Urinary bladder (tissue), 3 donors: ENCODE measurements at regions not wholly inside any gene's neighbourhood (a gene's known extent, or its start where the extent isn't known, plus 50 kb on each side); places are given as distances from the start of the nearest gene placed in this dataset.

ENCODE experiments used
- DNase-seq: peaks from one replicate; pipeline ENCODE4 v3.0.0-alpha.2; 2015; ENCODE audit errors: extremely low spot score
- H3K27ac ChIP-seq: one replicate; pipeline ENCODE4 v1.5.1; 2013; ENCODE audit warnings: low read depth, mild to moderate bottlenecking, moderate library complexity
- H3K36me3 ChIP-seq: one replicate; pipeline ENCODE4 v1.6.1; 2013; ENCODE audit warnings: mild to moderate bottlenecking, moderate library complexity; ENCODE audit not compliant: insufficient read depth
- H3K4me1 ChIP-seq: one replicate; pipeline ENCODE4 v1.6.1; 2013; ENCODE audit warnings: mild to moderate bottlenecking, moderate library complexity; ENCODE audit not compliant: insufficient read depth
- H3K4me3 ChIP-seq: one replicate; pipeline ENCODE4 v1.5.1; 2013; ENCODE audit warnings: low read depth, low read length
- whole genome bisulfite sequencing: extraction: QIAGEN DNeasy Blood & Tissue Kit; methylation state at CpG from one replicate; pipeline ENCODE4 v1.1.7; 2013; 5-methylcytosine and 5-hydroxymethylcytosine counted together
- donor health status: healthy with polysubstance abuse.
- donor health status: healthy.

GRCh38 chr3:13133471-13133981 lies 60.3 kb upstream of the IQSEC1 start:
- DNase-seq, result no peak
- WGBS, result 65% methylated on average over 14 of the region's 14 CpGs
- no peak overlapping the region for H3K4me3 ChIP-seq
- H3K36me3 ChIP-seq, result no peaks in the 10 kb centered on the region
- H3K27ac ChIP-seq, result no peak overlapping the region
- no peaks in the 10 kb centered on the region for H3K4me1 ChIP-seq

- WGBS, result 42% methylated on average over 6 of the region's 6 CpGs
- no peak overlapping the region for H3K4me3 ChIP-seq
- DNase-seq, result no peak
Measured at GRCh38 chr3:13132731-13133410, 59.6 kb upstream of the IQSEC1 start.

GRCh38 chr3:13132281-13132680 lies 59.1 kb upstream of the IQSEC1 start:
- H3K36me3 ChIP-seq, result no peaks in the 10 kb centered on the region
- no peak overlapping the region for H3K4me3 ChIP-seq
- no peak overlapping the region for H3K27ac ChIP-seq
- H3K4me1 ChIP-seq, result no peaks in the 10 kb centered on the region
- WGBS, result 64% methylated on average over 4 of the region's 4 CpGs
- no peak for DNase-seq

More at GRCh38 chr3:13132731-13133410, 59.6 kb upstream of the IQSEC1 start:
- Histone ChIP-seq H3K4me1 (no peaks in the 10 kb centered on the region), H3K36me3 (no peaks in the 10 kb centered on the region), H3K27ac (no peak overlapping the region)

GRCh38 chr3:13130464-13131193 lies 57.4 kb upstream of the IQSEC1 start:
- H3K36me3 ChIP-seq, result no peaks in the 10 kb centered on the region
- no peak for DNase-seq
- WGBS, result 86% methylated on average over 3 of the region's 3 CpGs
- H3K27ac ChIP-seq, result no peak overlapping the region
- no peaks in the 10 kb centered on the region for H3K4me1 ChIP-seq
- H3K4me3 ChIP-seq, result no peak overlapping the region

GRCh38 chr3:13125092-13126015 lies 52.1 kb upstream of the IQSEC1 start:
- no peaks in the 10 kb centered on the region for H3K4me1 ChIP-seq
- DNase-seq, result no peak

GRCh38 chr3:13124631-13125030 lies 51.4 kb upstream of the IQSEC1 start:
- Histone ChIP-seq H3K4me3 (no peak overlapping the region), H3K27ac (no peak overlapping the region), H3K36me3 (no peaks in the 10 kb centered on the region), H3K4me1 (no peaks in the 10 kb centered on the region)
- WGBS, result 76% methylated on average over 11 of the region's 11 CpGs
- no peak for DNase-seq

More at GRCh38 chr3:13125092-13126015, 52.1 kb upstream of the IQSEC1 start:
- WGBS, result 85% methylated on average over 13 of the region's 13 CpGs
- H3K4me3 ChIP-seq, result no peak overlapping the region
- H3K36me3 ChIP-seq, result no peaks in the 10 kb centered on the region
- H3K27ac ChIP-seq, result no peak overlapping the region

GRCh38 chr3:13123765-13124164 lies 50.5 kb upstream of the IQSEC1 start:
- Histone ChIP-seq H3K27ac (no peak overlapping the region), H3K4me1 (no peaks in the 10 kb centered on the region), H3K4me3 (no peak overlapping the region), H3K36me3 (no peaks in the 10 kb centered on the region)
- no peak for DNase-seq
- 79% methylated on average over 11 of the region's 11 CpGs for WGBS

- DNase-seq, result no peak
- Histone ChIP-seq H3K27ac (no peak overlapping the region), H3K36me3 (no peaks in the 10 kb centered on the region), H3K4me3 (no peak overlapping the region), H3K4me1 (no peaks in the 10 kb centered on the region)
- WGBS, result 74% methylated on average over 10 of the region's 10 CpGs
Measured at GRCh38 chr3:13123013-13123654, 49.9 kb upstream of the IQSEC1 start.
